ENCODE measurements at regions not wholly inside any gene's neighbourhood (a gene's known extent, or its start where the extent isn't known, plus 50 kb on each side); places are given as distances from the start of the nearest gene placed in this dataset.

- Histone ChIP-seq H3K27ac (ENCODE audit: extremely low read depth, low read depth, low read length) (no peak overlapping the region), H3K36me3 (ENCODE audit: control insufficient read depth in 2 of 2, insufficient read depth in 1 of 2, low read length in 2 of 2) (no peaks in the 10 kb centered on the region), H3K4me1 (ENCODE audit: control insufficient read depth, insufficient read depth, low read length) (peaks cover 11% of the 10 kb centered on the region; the same call in 1 of the 2 replicates), H3K9me3 (ENCODE audit: control insufficient read depth, insufficient read depth, low read depth, low read length) (no peaks in the 10 kb centered on the region), H3K4me3 (ENCODE audit: low read depth, low read length) (no peak overlapping the region)
- ChIA-PET CTCF (interaction anchor here (0.6 kb wide), 1 partner anchor 1164 kb away, joined by 3 read pairs; no protein-coding TSS in a partner anchor), POLR2A (interaction anchor here (0.7 to 0.8 kb wide), 2 partner anchors 10 to 75 kb away, joined by 6 to 7 read pairs; no protein-coding TSS in a partner anchor)
- TF ChIP-seq ZNF362 (tag by site-specific recombination; IDR thresholded peaks at IDR 0.05): no peak
- TF ChIP-seq SETDB1 (IDR thresholded peaks at IDR 0.05; ENCODE audit: insufficient read length, low read length): no peak
- no peak for TF ChIP-seq ZNF140 (tag by site-specific recombination; IDR thresholded peaks at IDR 0.05)
- TF ChIP-seq KLF1 (tag by site-specific recombination; IDR thresholded peaks at IDR 0.05): no peak
- no peak for TF ChIP-seq ZNF423 (tag by site-specific recombination; IDR thresholded peaks at IDR 0.05)
- TF ChIP-seq BCL11B (tag by site-specific recombination; IDR thresholded peaks at IDR 0.05; ENCODE audit: low read depth): no peak
- no peak for TF ChIP-seq ZNF266 (tag by site-specific recombination; IDR thresholded peaks at IDR 0.05; ENCODE audit: low read depth)
- no peak for TF ChIP-seq ZNF791 (tag by site-specific recombination; IDR thresholded peaks at IDR 0.05)
- no peak for TF ChIP-seq ZNF221 (tag by site-specific recombination; IDR thresholded peaks at IDR 0.05; ENCODE audit: borderline replicate concordance)
- no peak for TF ChIP-seq TRIM28 (IDR thresholded peaks at IDR 0.05; ENCODE audit: borderline replicate concordance, low read length)
- no peak for TF ChIP-seq ZSCAN5A (tag by site-specific recombination; IDR thresholded peaks at IDR 0.05)
- TF ChIP-seq ZNF280D (tag by site-specific recombination; IDR thresholded peaks at IDR 0.05): no peak
- TF ChIP-seq REPIN1 (tag by site-specific recombination; IDR thresholded peaks at IDR 0.05; ENCODE audit: low read depth): no peak
- no peak for TF ChIP-seq REST (tag by site-specific recombination; IDR thresholded peaks at IDR 0.05)
Measured at GRCh38 chr6:15023448-15023847, 222.4 kb upstream of the JARID2 start.

- Histone ChIP-seq H3K4me3 (ENCODE audit: low read depth, low read length) (no peak overlapping the region), H3K4me1 (ENCODE audit: control insufficient read depth, insufficient read depth, low read length) (peaks cover 6% of the 10 kb centered on the region; the same call in 1 of the 2 replicates), H3K36me3 (ENCODE audit: control insufficient read depth in 2 of 2, insufficient read depth in 1 of 2, low read length in 2 of 2) (no peaks in the 10 kb centered on the region), H3K9me3 (ENCODE audit: control insufficient read depth, insufficient read depth, low read depth, low read length) (no peaks in the 10 kb centered on the region), H3K27ac (ENCODE audit: extremely low read depth, low read depth, low read length) (no peak overlapping the region)
- CTCF ChIA-PET: no interaction called here
- no peak for TF ChIP-seq ZNF2 (tag by site-specific recombination; IDR thresholded peaks at IDR 0.05)
- POLR2A ChIA-PET: no interaction called here
Measured at GRCh38 chr6:15025446-15025845, 220.4 kb upstream of the JARID2 start.
